ENCODE measurements at regions not wholly inside any gene's neighbourhood (a gene's known extent, or its start where the extent isn't known, plus 50 kb on each side); places are given as distances from the start of the nearest gene placed in this dataset.

- Histone ChIP-seq H3K36me3 (no peaks in the 10 kb centered on the region), H3K4me1 (peaks cover 40% of the 10 kb centered on the region), H3K27me3 (no peaks in the 10 kb centered on the region), H3K27ac (no peak overlapping the region), H3K4me3 (no peak overlapping the region), H3K9me3 (no peaks in the 10 kb centered on the region)
- TF ChIP-seq CTCF (IDR thresholded peaks at IDR 0.05), result no peak
- TF ChIP-seq POLR2AphosphoS5 (IDR thresholded peaks at IDR 0.05), result no peak
- TF ChIP-seq POLR2A (IDR thresholded peaks at IDR 0.05), result no peak
- no peak for TF ChIP-seq EP300 (IDR thresholded peaks at IDR 0.05)
- WGBS, result 87% methylated on average over 18 of the region's 18 CpGs
- no peak for DNase-seq (ENCODE audit: low spot score in 2 of 2)
Observed at GRCh38 chr1:9447215-9447960, 91.9 kb upstream of the SLC25A33 start.

GRCh38 chr1:9448132-9449109 lies 90.8 kb upstream of the SLC25A33 start:
- Histone ChIP-seq H3K4me1 (peaks cover 35% of the 10 kb centered on the region), H3K36me3 (no peaks in the 10 kb centered on the region), H3K27me3 (no peaks in the 10 kb centered on the region), H3K4me3 (no peak overlapping the region), H3K9me3 (no peaks in the 10 kb centered on the region), H3K27ac (no peak overlapping the region)
- no peak for DNase-seq (ENCODE audit: low spot score in 2 of 2)
- WGBS, result 59% methylated on average over 15 of the region's 15 CpGs
- no peak for TF ChIP-seq CTCF (IDR thresholded peaks at IDR 0.05)
- no peak for TF ChIP-seq EP300 (IDR thresholded peaks at IDR 0.05)
- no peak for TF ChIP-seq POLR2A (IDR thresholded peaks at IDR 0.05)
- no peak for TF ChIP-seq POLR2AphosphoS5 (IDR thresholded peaks at IDR 0.05)

- H3K9me3 ChIP-seq, result no peaks in the 10 kb centered on the region
- H3K27ac ChIP-seq, result no peak overlapping the region
- peaks cover 34% of the 10 kb centered on the region for H3K4me1 ChIP-seq
- WGBS, result 18% methylated on average over 10 of the region's 10 CpGs
- no peaks in the 10 kb centered on the region for H3K36me3 ChIP-seq
- no peak for TF ChIP-seq CTCF (IDR thresholded peaks at IDR 0.05)
- TF ChIP-seq POLR2A (IDR thresholded peaks at IDR 0.05), result no peak
- no peak for TF ChIP-seq POLR2AphosphoS5 (IDR thresholded peaks at IDR 0.05)
- TF ChIP-seq EP300 (IDR thresholded peaks at IDR 0.05), result no peak
- no peaks in the 10 kb centered on the region for H3K27me3 ChIP-seq
- no peak for DNase-seq (ENCODE audit: low spot score in 2 of 2)
- no peak overlapping the region for H3K4me3 ChIP-seq
Observed at GRCh38 chr1:9449110-9449627, 90.1 kb upstream of the SLC25A33 start.

- no peaks in the 10 kb centered on the region for H3K36me3 ChIP-seq
- H3K9me3 ChIP-seq, result no peaks in the 10 kb centered on the region
- TF ChIP-seq POLR2AphosphoS5 (IDR thresholded peaks at IDR 0.05), result no peak
- no peak for TF ChIP-seq POLR2A (IDR thresholded peaks at IDR 0.05)
- TF ChIP-seq EP300 (IDR thresholded peaks at IDR 0.05), result no peak
- TF ChIP-seq CTCF (IDR thresholded peaks at IDR 0.05), result no peak
- 39% methylated on average over 12 of the region's 12 CpGs for WGBS
- DNase-seq (ENCODE audit: low spot score in 2 of 2), result peak in 1 of 2 donors; percentile 75
- H3K27ac ChIP-seq, result no peak overlapping the region
- H3K4me1 ChIP-seq, result peaks cover 27% of the 10 kb centered on the region
- H3K4me3 ChIP-seq, result no peak overlapping the region
- H3K27me3 ChIP-seq, result no peaks in the 10 kb centered on the region
Observed at GRCh38 chr1:9449976-9450696, 89.1 kb upstream of the SLC25A33 start.

Measured in suprapubic skin (tissue), 4 donors.